DND-41 (cell line): ENCODE measurements at regions not wholly inside any gene's neighbourhood (a gene's known extent, or its start where the extent isn't known, plus 50 kb on each side); places are given as distances from the start of the nearest gene placed in this dataset.

Experiments used
- EZH2 ChIP-seq: IDR thresholded peaks from 3 replicates; pipeline ENCODE4 v1.6.1; 2012; ENCODE audit warnings: borderline replicate concordance, low read depth, mild to moderate bottlenecking, moderate library complexity, low read length, inconsistent platforms; ENCODE audit not compliant: severe bottlenecking
- TF ChIP-seq, protein P1 (sequence below): IDR thresholded peaks from 2 replicates; pipeline ENCODE4 v1.5.1; 2012; ENCODE audit warnings: borderline replicate concordance, low read length, moderate library complexity, mild to moderate bottlenecking; ENCODE audit not compliant: poor library complexity, severe bottlenecking; ENCODE audit errors: extremely low read depth

GRCh38 chr2:40964509-40965250 is 512.8 kb upstream of the SLC8A1 start:
- TF ChIP-seq, protein P1, sequence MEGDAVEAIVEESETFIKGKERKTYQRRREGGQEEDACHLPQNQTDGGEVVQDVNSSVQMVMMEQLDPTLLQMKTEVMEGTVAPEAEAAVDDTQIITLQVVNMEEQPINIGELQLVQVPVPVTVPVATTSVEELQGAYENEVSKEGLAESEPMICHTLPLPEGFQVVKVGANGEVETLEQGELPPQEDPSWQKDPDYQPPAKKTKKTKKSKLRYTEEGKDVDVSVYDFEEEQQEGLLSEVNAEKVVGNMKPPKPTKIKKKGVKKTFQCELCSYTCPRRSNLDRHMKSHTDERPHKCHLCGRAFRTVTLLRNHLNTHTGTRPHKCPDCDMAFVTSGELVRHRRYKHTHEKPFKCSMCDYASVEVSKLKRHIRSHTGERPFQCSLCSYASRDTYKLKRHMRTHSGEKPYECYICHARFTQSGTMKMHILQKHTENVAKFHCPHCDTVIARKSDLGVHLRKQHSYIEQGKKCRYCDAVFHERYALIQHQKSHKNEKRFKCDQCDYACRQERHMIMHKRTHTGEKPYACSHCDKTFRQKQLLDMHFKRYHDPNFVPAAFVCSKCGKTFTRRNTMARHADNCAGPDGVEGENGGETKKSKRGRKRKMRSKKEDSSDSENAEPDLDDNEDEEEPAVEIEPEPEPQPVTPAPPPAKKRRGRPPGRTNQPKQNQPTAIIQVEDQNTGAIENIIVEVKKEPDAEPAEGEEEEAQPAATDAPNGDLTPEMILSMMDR = no peak
- TF ChIP-seq EZH2 = no peak
